ENCODE measurements at regions not wholly inside any gene's neighbourhood (a gene's known extent, or its start where the extent isn't known, plus 50 kb on each side); places are given as distances from the start of the nearest gene placed in this dataset.

GRCh38 chr10:90591629-90592028 lies 266.2 kb downstream of the HTR7 start:
- no peaks in the 10 kb centered on the region for H3K4me1 ChIP-seq
- no peak overlapping the region for H3K27ac ChIP-seq
- WGBS, 2 donors: 60 to 70% methylated on average over 3 of the region's 3 CpGs
- intact Hi-C loops (cut with DNase I): no loop called here
- DNase-seq: no peak
- H3K27me3 ChIP-seq: no peaks in the 10 kb centered on the region
- no peak for TF ChIP-seq POLR2A (IDR thresholded peaks at IDR 0.05)
- TF ChIP-seq CTCF (IDR thresholded peaks at IDR 0.05): no peak
- TF ChIP-seq POLR2AphosphoS5 (IDR thresholded peaks at IDR 0.05): no peak
- TF ChIP-seq EP300 (IDR thresholded peaks at IDR 0.05): no peak
- no peaks in the 10 kb centered on the region for H3K36me3 ChIP-seq
- H3K4me3 ChIP-seq: no peak overlapping the region
- H3K9me3 ChIP-seq: no peaks in the 10 kb centered on the region

- no peaks in the 10 kb centered on the region for H3K4me1 ChIP-seq
- no peak for TF ChIP-seq EP300 (IDR thresholded peaks at IDR 0.05)
- no peak for TF ChIP-seq POLR2A (IDR thresholded peaks at IDR 0.05)
- TF ChIP-seq POLR2AphosphoS5 (IDR thresholded peaks at IDR 0.05): no peak
- no peak for TF ChIP-seq CTCF (IDR thresholded peaks at IDR 0.05)
- H3K9me3 ChIP-seq: no peaks in the 10 kb centered on the region
- H3K36me3 ChIP-seq: no peaks in the 10 kb centered on the region
- WGBS, 2 donors: 20 to 34% methylated on average over 3 of the region's 3 CpGs
- H3K27me3 ChIP-seq: no peaks in the 10 kb centered on the region
- DNase-seq: no peak
- intact Hi-C loops (cut with DNase I): no loop called here
- no peak overlapping the region for H3K27ac ChIP-seq
- H3K4me3 ChIP-seq: no peak overlapping the region
Measured at GRCh38 chr10:90592638-90593302, 265.1 kb downstream of the HTR7 start.

DNA sequence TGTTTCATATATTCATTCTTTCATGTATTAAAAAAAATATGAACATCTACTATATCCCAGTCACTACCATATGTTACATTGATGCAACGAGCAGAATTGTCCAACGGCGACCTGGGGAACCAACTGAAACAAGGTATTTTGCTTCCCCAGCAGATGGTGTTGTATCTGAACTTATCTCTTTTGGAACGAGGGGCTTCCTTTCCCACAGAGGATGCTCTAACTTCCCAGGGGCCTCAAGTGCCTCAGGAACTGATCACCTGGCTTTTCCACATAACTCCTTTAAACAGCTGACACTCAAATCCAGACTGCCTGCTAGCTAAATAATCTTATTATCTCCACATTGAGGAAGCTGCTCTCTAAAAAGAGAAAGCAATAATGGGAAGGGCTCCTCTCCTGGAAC lies 259.3 kb downstream of the HTR7 start:
- H3K4me3 ChIP-seq: no peak overlapping the region
- H3K9me3 ChIP-seq: no peaks in the 10 kb centered on the region
- 66 to 72% methylated on average over 4 of the region's 4 CpGs for WGBS, 2 donors
- H3K27me3 ChIP-seq: no peaks in the 10 kb centered on the region
- intact Hi-C loops (cut with DNase I): no loop called here
- DNase-seq: no peak
- no peaks in the 10 kb centered on the region for H3K36me3 ChIP-seq
- no peak overlapping the region for H3K27ac ChIP-seq
- H3K4me1 ChIP-seq: no peaks in the 10 kb centered on the region
- no peak for TF ChIP-seq POLR2A (IDR thresholded peaks at IDR 0.05)
- no peak for TF ChIP-seq CTCF (IDR thresholded peaks at IDR 0.05)
- TF ChIP-seq POLR2AphosphoS5 (IDR thresholded peaks at IDR 0.05): no peak
- TF ChIP-seq EP300 (IDR thresholded peaks at IDR 0.05): no peak

DNA sequence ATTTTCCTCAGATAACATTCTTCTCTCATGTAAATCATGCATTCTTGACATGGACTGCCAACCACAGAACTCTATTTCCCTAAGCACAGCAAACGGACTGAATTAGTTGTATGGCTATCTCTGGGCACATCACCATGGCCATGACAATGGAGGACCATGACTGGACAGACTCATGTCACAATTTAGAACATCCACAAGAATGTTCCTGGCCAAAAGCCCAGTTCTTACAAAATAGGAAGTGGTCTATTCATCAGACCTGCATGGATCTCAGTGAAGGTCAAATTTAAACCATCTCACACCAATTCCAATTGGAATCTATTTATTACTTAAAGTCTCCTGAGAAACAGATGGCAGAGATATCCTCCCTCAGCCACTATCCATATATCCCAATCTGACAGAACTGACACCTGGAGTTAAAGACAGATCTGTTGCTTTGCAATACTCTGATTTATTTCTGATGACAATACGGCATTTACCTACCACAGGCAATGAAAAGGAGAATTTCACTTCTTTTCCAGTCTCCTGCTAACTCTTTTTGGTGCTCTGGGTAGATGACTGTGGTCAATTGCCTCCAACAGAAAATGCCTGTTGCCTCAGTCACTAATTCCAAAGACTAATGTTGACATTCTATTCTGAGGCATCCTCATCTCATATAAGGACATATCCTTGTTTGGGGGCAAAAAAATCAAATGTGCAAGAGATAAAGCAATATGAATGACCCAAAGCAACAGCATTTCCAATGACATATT lies 254.8 kb downstream of the HTR7 start:
- intact Hi-C loops (cut with DNase I): no loop called here
- Histone ChIP-seq H3K27ac (no peak overlapping the region), H3K4me1 (no peaks in the 10 kb centered on the region), H3K4me3 (no peak overlapping the region), H3K27me3 (no peaks in the 10 kb centered on the region), H3K9me3 (no peaks in the 10 kb centered on the region), H3K36me3 (no peaks in the 10 kb centered on the region)
- no peak for DNase-seq
- TF ChIP-seq EP300 (IDR thresholded peaks at IDR 0.05) (no peak), POLR2AphosphoS5 (IDR thresholded peaks at IDR 0.05) (no peak), CTCF (IDR thresholded peaks at IDR 0.05) (no peak), POLR2A (IDR thresholded peaks at IDR 0.05) (no peak)
- 68 to 69% methylated on average over 2 of the region's 2 CpGs for WGBS, 2 donors

Measured in sigmoid colon (tissue), 6 donors.